C4-2B (cell line): ENCODE measurements at regions not wholly inside any gene's neighbourhood (a gene's known extent, or its start where the extent isn't known, plus 50 kb on each side); places are given as distances from the start of the nearest gene placed in this dataset.
"Not testable (repeated sequence)": the region's sequence is repeated elsewhere in the genome, so short reads cannot be mapped to it uniquely, and the experiment has no call there.

Experiments used
- H3K27ac ChIP-seq: fragments of 450-650 bp; 2 replicates; pipeline ENCODE4 v1.5.1; 2017
- ZFX ChIP-seq: fragments of 450-650 bp; IDR thresholded peaks from 2 replicates; pipeline ENCODE4 v1.6.1; 2017
- TF ChIP-seq, protein P1 (sequence below): fragments of 450-650 bp; conservative IDR thresholded peaks from 2 replicates; pipeline ENCODE4 v1.5.1; 2017; ENCODE audit warnings: mild to moderate bottlenecking

DNA sequence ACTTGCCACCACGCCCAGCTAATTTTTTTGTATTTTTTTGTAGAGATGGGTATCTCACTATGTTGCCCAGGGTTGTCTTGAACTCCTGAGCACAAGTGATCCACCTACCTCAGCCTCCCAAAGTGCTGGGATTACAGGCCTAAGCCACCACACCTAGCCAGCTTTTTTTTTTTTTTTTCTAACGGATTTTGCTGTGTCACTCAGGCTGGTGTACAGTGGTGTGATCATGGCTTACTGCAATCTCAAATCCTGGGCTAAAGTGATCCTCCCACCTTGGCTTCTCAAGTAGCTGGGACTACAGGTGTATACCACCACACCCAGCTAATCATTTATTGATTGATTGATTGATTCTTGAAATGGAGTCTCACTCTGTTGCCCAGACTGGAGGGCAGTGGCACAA lies 106.0 kb upstream of the TRIM24 start:
- H3K27ac ChIP-seq: no peak overlapping the region

DNA sequence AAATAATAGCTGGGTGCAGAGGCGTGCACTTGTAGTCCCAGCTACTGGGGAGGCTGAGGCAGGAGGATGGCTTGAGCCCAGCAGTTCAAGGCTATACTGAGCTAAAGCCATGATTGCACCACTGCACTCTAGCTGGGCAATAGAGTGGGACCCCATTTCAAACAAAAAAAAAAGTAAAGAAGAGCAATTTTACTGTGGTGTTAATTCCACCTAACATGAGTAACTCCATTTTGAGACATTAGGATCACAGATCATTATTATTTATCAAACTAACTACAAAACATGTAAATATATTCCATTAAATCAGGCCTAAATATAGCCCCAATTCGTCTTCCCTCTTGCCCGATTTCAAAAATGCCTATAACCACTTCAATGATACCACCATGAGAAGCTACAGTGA lies 104.8 kb upstream of the TRIM24 start:
- TF ChIP-seq, protein P1, sequence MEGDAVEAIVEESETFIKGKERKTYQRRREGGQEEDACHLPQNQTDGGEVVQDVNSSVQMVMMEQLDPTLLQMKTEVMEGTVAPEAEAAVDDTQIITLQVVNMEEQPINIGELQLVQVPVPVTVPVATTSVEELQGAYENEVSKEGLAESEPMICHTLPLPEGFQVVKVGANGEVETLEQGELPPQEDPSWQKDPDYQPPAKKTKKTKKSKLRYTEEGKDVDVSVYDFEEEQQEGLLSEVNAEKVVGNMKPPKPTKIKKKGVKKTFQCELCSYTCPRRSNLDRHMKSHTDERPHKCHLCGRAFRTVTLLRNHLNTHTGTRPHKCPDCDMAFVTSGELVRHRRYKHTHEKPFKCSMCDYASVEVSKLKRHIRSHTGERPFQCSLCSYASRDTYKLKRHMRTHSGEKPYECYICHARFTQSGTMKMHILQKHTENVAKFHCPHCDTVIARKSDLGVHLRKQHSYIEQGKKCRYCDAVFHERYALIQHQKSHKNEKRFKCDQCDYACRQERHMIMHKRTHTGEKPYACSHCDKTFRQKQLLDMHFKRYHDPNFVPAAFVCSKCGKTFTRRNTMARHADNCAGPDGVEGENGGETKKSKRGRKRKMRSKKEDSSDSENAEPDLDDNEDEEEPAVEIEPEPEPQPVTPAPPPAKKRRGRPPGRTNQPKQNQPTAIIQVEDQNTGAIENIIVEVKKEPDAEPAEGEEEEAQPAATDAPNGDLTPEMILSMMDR: no peak
- TF ChIP-seq ZFX: no peak
- H3K27ac ChIP-seq: no peak overlapping the region

More for the DNA sequence above, 106.0 kb upstream of the TRIM24 start:
- TF ChIP-seq, protein P1: no peak
- no peak for TF ChIP-seq ZFX

DNA sequence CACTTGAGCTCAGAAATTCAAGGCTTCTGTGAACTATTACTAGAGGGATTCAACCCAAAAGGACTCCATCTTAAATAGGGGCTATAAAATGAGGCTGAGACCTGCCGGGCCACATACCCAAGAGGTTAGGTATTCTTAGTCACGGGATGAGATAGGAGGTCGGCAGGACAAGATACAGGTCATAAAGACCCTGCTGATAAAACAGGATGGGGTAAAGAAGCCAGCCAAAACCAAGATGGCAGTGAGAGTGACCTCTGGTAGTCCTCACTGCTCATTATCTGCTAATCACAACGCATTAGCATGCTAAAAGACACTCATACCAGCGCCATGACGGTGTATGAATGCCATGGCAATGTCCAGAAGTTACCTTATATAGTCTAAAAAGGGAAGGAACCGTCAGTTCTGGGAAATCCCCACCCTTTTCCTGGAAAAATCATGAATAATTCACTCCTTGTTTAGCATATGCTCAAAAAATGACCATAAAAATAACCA lies 101.2 kb upstream of the TRIM24 start:
- no peak for TF ChIP-seq ZFX
- TF ChIP-seq, protein P1: no peak
- no peak overlapping the region for H3K27ac ChIP-seq

DNA sequence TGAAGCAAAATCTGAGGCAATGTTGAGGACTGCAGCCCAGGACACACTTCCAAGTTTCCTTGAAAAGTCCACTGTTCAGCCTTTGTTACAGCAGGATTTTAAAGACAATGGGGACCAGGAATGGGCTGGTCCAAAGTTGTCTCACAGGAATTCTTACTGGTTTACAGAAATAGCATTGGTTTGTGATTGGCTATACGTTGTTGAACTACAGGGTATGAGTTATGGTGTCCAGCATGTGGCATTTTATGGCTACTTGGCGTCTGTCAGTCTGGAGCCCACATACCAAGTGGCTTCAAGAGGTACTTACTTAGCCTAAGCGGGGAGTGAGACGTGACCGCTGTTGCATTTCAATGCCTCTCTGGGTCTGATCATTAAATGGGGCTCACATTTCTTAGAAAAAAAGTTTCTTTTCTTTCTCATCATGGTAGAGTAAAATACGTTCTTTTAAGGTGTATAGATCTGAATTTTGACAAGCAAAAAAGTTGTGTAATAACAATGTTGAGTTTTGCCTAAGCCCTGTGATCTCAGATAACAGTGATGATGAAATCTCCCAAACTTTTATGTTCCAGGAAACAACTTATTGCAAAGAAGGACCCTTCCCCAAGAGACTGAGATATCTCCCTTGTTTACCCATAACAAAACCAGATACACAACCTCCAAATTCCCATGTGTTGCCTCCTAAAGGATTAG lies 100.0 kb upstream of the TRIM24 start:
- no peak overlapping the region for H3K27ac ChIP-seq
- TF ChIP-seq, protein P1: no peak
- TF ChIP-seq ZFX: no peak

DNA sequence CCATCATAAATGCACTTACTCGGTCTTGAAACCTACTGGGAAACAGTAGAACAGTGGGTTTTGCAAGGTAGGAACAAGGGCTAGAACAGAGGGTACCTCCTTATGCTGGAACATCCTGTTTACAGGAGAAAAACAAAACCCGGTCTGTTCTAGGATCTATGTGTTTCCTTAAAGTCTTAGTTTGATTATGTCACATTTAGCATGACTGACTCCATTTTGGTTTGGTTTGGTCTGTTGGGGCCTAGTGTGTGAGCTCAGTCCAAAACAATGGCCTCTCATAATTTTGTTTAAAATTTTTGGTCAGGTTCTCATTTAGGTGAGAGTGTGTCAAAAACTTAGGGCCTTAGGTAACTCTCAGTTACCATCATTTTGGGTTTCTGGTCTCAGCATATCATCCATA lies 96.3 kb upstream of the TRIM24 start:
- no peak overlapping the region for H3K27ac ChIP-seq
- TF ChIP-seq, protein P1: no peak
- no peak for TF ChIP-seq ZFX

GRCh38 chr7:138366137-138366536 lies 93.9 kb upstream of the TRIM24 start:
- H3K27ac ChIP-seq: not testable (repeated sequence)

GRCh38 chr7:138366676-138367075 lies 93.4 kb upstream of the TRIM24 start:
- not testable (repeated sequence) for H3K27ac ChIP-seq

DNA sequence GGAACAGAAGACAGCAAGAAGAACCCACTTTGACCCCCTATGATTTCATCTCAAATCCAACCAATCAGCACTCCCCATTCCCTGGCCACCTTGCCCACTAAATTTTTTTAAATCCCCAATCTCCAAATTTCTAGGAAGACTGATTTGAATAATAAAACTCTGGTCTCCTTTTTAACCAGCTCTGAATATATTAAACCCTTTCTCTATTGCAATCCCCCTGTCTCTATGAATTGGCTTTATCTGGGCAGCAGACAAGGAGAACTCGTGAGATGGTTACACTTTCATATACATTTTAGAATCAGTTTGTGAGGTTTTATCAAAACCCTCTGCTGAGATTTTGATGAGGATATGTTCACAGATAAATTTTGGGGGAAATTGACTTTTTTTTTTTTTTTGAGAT lies 90.3 kb upstream of the TRIM24 start:
- H3K27ac ChIP-seq: no peak overlapping the region
- TF ChIP-seq ZFX: no peak
- TF ChIP-seq, protein P1: no peak
